ENCODE measurements at regions not wholly inside any gene's neighbourhood (a gene's known extent, or its start where the extent isn't known, plus 50 kb on each side); places are given as distances from the start of the nearest gene placed in this dataset.

DNA sequence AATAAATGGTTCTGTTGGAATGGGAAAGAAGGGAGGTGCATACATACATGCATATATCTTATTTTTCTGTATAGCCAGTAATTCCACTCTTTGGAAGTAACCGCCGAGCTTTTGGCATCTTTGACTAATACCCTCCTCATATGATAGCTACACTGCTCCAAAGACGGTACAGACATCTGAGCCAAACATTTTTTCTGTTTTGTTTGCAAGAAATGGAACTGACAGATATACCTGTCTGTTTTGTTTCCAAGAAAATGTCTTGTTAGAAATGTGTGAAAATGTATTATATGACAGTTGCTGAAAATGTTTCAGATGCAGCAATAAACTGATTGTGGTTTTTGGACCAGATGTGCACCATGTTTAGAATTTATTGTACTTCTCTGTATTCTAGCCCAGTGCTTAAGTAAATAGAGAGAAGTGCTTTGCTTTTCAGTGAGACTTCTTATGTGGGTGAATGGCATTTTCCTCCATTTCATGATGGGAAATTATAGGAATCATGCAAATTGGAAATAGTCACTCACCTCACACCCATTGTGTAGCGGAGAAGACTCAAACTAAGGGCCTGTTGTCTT is 396.9 kb downstream of the KCNRG start:
- no peak for TF ChIP-seq CTCF (IDR thresholded peaks at IDR 0.05)
- Mint-ChIP-seq H3K36me3 (ENCODE audit: unreplicated experiment) (peaks cover 6% of the 10 kb centered on the region), H3K27me3 (ENCODE audit: unreplicated experiment) (no peaks in the 10 kb centered on the region), H3K4me1 (ENCODE audit: unreplicated experiment) (peaks cover 13% of the 10 kb centered on the region), H3K27ac (ENCODE audit: unreplicated experiment) (no peak overlapping the region), H3K9me3 (ENCODE audit: unreplicated experiment) (peaks cover 12% of the 10 kb centered on the region), H3K4me3 (ENCODE audit: unreplicated experiment) (no peak overlapping the region)
- no peak for DNase-seq (ENCODE audit: extremely low spot score, unreplicated experiment)

DNA sequence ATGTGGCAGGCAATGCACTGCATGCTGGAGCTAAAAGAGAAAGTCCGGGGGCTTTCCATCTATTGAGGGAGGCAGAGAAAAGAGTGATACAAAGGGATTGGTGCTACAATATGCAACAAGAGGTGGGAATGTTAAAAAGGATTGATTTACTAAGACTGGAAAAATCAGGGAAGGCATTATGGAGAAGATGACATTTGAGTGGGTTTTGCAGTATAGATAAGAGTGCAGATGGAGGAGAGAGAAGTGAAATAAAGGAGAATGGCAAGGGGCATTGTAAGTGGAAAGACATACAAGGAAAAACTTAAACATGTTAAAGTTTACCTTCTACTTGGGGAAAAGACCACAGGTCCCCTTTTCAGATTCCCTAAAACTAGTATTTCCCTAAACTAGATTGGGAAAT is 399.4 kb downstream of the KCNRG start:
- H3K4me3 Mint-ChIP-seq (ENCODE audit: unreplicated experiment) = no peak overlapping the region
- H3K36me3 Mint-ChIP-seq (ENCODE audit: unreplicated experiment) = peaks cover 6% of the 10 kb centered on the region
- DNase-seq (ENCODE audit: extremely low spot score, unreplicated experiment) = no peak
- TF ChIP-seq CTCF (IDR thresholded peaks at IDR 0.05) = no peak
- peaks cover 12% of the 10 kb centered on the region for H3K9me3 Mint-ChIP-seq (ENCODE audit: unreplicated experiment)
- peaks cover 13% of the 10 kb centered on the region for H3K4me1 Mint-ChIP-seq (ENCODE audit: unreplicated experiment)
- H3K27me3 Mint-ChIP-seq (ENCODE audit: unreplicated experiment) = no peaks in the 10 kb centered on the region
- no peak overlapping the region for H3K27ac Mint-ChIP-seq (ENCODE audit: unreplicated experiment)

DNA sequence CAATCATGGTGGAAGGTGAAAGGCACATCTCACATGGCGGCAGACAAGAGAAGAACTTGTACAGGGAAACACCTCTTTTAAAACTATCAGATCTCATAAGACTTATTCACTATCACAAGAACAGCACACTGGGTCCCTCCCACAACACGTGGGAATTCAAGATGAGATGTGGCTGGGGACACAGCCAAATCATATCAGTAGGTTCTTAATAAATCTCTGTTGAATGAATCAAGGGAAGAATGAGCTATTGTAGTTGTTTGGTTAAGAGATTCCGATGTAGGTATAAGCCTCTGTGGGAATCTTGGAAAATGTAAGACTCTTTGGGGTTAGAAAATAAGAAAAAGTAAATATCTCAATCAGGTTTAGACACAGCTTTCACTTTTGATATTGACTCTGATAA is 400.2 kb downstream of the KCNRG start:
- no peak overlapping the region for H3K27ac Mint-ChIP-seq (ENCODE audit: unreplicated experiment)
- H3K27me3 Mint-ChIP-seq (ENCODE audit: unreplicated experiment) = no peaks in the 10 kb centered on the region
- H3K36me3 Mint-ChIP-seq (ENCODE audit: unreplicated experiment) = peaks cover 6% of the 10 kb centered on the region
- H3K9me3 Mint-ChIP-seq (ENCODE audit: unreplicated experiment) = peaks cover 12% of the 10 kb centered on the region
- TF ChIP-seq CTCF (IDR thresholded peaks at IDR 0.05) = no peak
- H3K4me1 Mint-ChIP-seq (ENCODE audit: unreplicated experiment) = peaks cover 14% of the 10 kb centered on the region
- no peak for DNase-seq (ENCODE audit: extremely low spot score, unreplicated experiment)
- no peak overlapping the region for H3K4me3 Mint-ChIP-seq (ENCODE audit: unreplicated experiment)

DNA sequence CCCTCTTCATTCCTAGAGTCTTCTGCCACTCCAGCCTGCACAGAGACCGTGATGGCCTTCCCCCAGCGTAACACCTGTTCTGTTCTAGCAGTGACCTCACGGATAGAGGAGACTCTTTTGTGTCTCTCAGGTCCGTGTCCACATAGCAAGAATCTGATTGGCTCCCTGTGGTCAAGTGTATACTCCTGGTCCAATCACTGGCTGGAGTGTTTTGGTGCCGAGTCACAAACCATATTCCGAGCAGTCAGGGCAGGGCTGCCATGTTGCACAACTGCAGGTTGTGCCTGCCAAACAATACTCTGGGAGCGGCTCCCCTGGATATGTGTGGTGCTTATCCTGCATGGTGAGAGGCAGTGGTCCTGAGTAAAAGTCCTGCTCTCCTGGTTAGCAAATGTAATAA is 402.4 kb downstream of the KCNRG start:
- Mint-ChIP-seq H3K4me1 (ENCODE audit: unreplicated experiment) (peaks cover 15% of the 10 kb centered on the region), H3K4me3 (ENCODE audit: unreplicated experiment) (no peak overlapping the region), H3K36me3 (ENCODE audit: unreplicated experiment) (peaks cover 6% of the 10 kb centered on the region), H3K9me3 (ENCODE audit: unreplicated experiment) (peaks cover 12% of the 10 kb centered on the region), H3K27me3 (ENCODE audit: unreplicated experiment) (no peaks in the 10 kb centered on the region), H3K27ac (ENCODE audit: unreplicated experiment) (no peak overlapping the region)
- DNase-seq (ENCODE audit: extremely low spot score, unreplicated experiment) = no peak
- no peak for TF ChIP-seq CTCF (IDR thresholded peaks at IDR 0.05)

DNA sequence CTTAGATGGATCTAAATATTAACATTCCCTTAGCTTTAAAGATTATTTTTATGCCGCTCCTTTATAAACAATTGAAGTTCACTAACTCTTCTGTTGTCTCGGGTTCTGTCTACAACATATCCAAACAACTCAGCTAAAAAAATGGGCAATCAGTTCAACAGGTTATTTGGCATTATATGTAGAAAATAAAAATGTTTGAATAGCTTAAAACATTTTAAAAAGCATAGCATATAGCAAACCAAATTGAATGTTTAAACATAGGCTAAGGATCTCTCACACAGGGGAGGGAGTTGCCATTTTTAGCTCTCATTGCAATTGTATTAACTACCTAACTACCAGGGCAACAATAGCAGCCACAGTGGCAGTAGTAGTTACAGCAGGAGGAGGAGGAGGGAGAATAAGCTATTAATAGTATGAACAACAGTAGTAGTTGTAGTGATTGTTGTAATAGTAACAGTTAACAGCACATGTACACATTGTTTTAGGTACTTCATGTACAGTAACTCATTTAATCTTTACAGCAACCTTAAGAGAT is 404.2 kb downstream of the KCNRG start:
- Mint-ChIP-seq H3K27me3 (ENCODE audit: unreplicated experiment) (no peaks in the 10 kb centered on the region), H3K9me3 (ENCODE audit: unreplicated experiment) (peaks cover 12% of the 10 kb centered on the region), H3K4me1 (ENCODE audit: unreplicated experiment) (peaks cover 18% of the 10 kb centered on the region), H3K36me3 (ENCODE audit: unreplicated experiment) (peaks cover 6% of the 10 kb centered on the region), H3K4me3 (ENCODE audit: unreplicated experiment) (no peak overlapping the region), H3K27ac (ENCODE audit: unreplicated experiment) (no peak overlapping the region)
- no peak for TF ChIP-seq CTCF (IDR thresholded peaks at IDR 0.05)
- DNase-seq (ENCODE audit: extremely low spot score, unreplicated experiment) = no peak
